SU-DHL-6 (cell line): ENCODE measurements at regions not wholly inside any gene's neighbourhood (a gene's known extent, or its start where the extent isn't known, plus 50 kb on each side); places are given as distances from the start of the nearest gene placed in this dataset.

Source experiments
- H2AFZ ChIP-seq: fragments of 200-600 bp; sonication (generic); 2 replicates; pipeline ENCODE4 v1.6.1; 2014; ENCODE audit warnings: low read depth, mild to moderate bottlenecking, moderate library complexity, mixed read lengths, antibody characterized with exemption, low read length; ENCODE audit not compliant: severe bottlenecking
- H3F3A ChIP-seq: fragments of 200-600 bp; shearing (Covaris generic); 2 replicates; pipeline ENCODE4 v1.6.0; 2016; ENCODE audit warnings: antibody characterized with exemption, mild to moderate bottlenecking; ENCODE audit not compliant: insufficient read depth
- H3K27ac ChIP-seq: fragments of 200-600 bp; sonication (generic); 2 replicates; pipeline ENCODE4 v1.5.1; 2016; ENCODE audit warnings: low read depth, mild to moderate bottlenecking, low read length, moderate library complexity, mixed read lengths
- H3K27me3 ChIP-seq: fragments of 200-600 bp; sonication (generic), shearing (Covaris generic); 2 replicates; pipeline ENCODE4 v1.6.0; 2014; ENCODE audit warnings: mild to moderate bottlenecking, low read length
- H3K36me3 ChIP-seq: fragments of 200-600 bp; sonication (generic); 2 replicates; pipeline ENCODE4 v1.6.1; 2014; ENCODE audit warnings: mild to moderate bottlenecking, low read length, mixed read lengths
- H3K4me2 ChIP-seq: fragments of 300-600, 200-600 bp; shearing (Covaris generic), sonication (generic); 2 replicates; pipeline ENCODE4 v1.6.0; 2014; ENCODE audit warnings: low read length, low read depth, mild to moderate bottlenecking; ENCODE audit not compliant: poor library complexity, severe bottlenecking
- H3K4me3 ChIP-seq: fragments of 200-600 bp; sonication (generic); 2 replicates; pipeline ENCODE4 v1.5.1; 2014; ENCODE audit warnings: antibody characterized with exemption, low read length, mild to moderate bottlenecking, mixed read lengths; ENCODE audit not compliant: insufficient read depth, poor library complexity, severe bottlenecking
- H3K79me2 ChIP-seq: fragments of 200-600 bp; sonication (generic); 2 replicates; pipeline ENCODE4 v1.6.1; 2014; ENCODE audit warnings: mild to moderate bottlenecking, low read length, moderate library complexity; ENCODE audit not compliant: insufficient read depth
- H3K9ac ChIP-seq: fragments of 200-600 bp; sonication (generic); 2 replicates; pipeline ENCODE4 v1.7.0; 2014; ENCODE audit warnings: mild to moderate bottlenecking, low read length
- H3K9me2 ChIP-seq: fragments of 200-600 bp; sonication (generic); replicated peaks from 2 replicates; pipeline ENCODE4 v1.6.1; 2014; ENCODE audit warnings: low read length; ENCODE audit not compliant: insufficient read depth
- H3K9me3 ChIP-seq: fragments of 200-600 bp; sonication (generic); 2 replicates; pipeline ENCODE4 v1.6.1; 2014; ENCODE audit warnings: low read length, mixed read lengths; ENCODE audit not compliant: insufficient read depth
- H4K20me1 ChIP-seq: fragments of 200-600 bp; sonication (generic); 2 replicates; pipeline ENCODE4 v1.6.1; 2014; ENCODE audit warnings: low read depth, mild to moderate bottlenecking, antibody characterized with exemption, low read length, moderate library complexity, mixed read lengths
- CTCF ChIP-seq: fragments of 200-600 bp; sonication (generic); IDR thresholded peaks from one replicate; pipeline ENCODE4 v1.5.1; 2017; ENCODE audit warnings: antibody characterized with exemption, mild to moderate bottlenecking, low read length, moderate library complexity; ENCODE audit not compliant: insufficient read depth, poor library complexity, severe bottlenecking
- EZH2phosphoT487 ChIP-seq: fragments of 200-600 bp; sonication (generic), shearing (Covaris generic); conservative IDR thresholded peaks from 2 replicates; pipeline ENCODE4 v1.6.1; 2018; ENCODE audit warnings: mild to moderate bottlenecking, antibody characterized with exemption, low read length, moderate library complexity, mixed read lengths

GRCh38 chr11:15484398-15484797 lies 369.7 kb downstream of the INSC start:
- Histone ChIP-seq H3K27me3 (no peaks in the 10 kb centered on the region), H3K79me2 (no peaks in the 10 kb centered on the region), H3K4me2 (no peak overlapping the region), H3K36me3 (no peaks in the 10 kb centered on the region), H3K9me3 (no peaks in the 10 kb centered on the region), H4K20me1 (no peaks in the 10 kb centered on the region), H3F3A (no peaks in the 10 kb centered on the region), H2AFZ (no peak overlapping the region), H3K9ac (no peak overlapping the region), H3K9me2 (no peaks in the 10 kb centered on the region), H3K4me3 (no peak overlapping the region), H3K27ac (no peak overlapping the region)
- TF ChIP-seq EZH2phosphoT487 (no peak), CTCF (no peak)

GRCh38 chr11:15485432-15485831 lies 370.7 kb downstream of the INSC start:
- no peak overlapping the region for H3K27ac ChIP-seq
- no peak overlapping the region for H3K4me3 ChIP-seq
- no peaks in the 10 kb centered on the region for H4K20me1 ChIP-seq
- TF ChIP-seq CTCF (no peak), EZH2phosphoT487 (no peak)
- no peaks in the 10 kb centered on the region for H3K36me3 ChIP-seq
- no peaks in the 10 kb centered on the region for H3K9me2 ChIP-seq
- H3K79me2 ChIP-seq, result no peaks in the 10 kb centered on the region
- H3K9ac ChIP-seq, result no peak overlapping the region
- no peak overlapping the region for H3K4me2 ChIP-seq
- no peak overlapping the region for H2AFZ ChIP-seq
- no peaks in the 10 kb centered on the region for H3K27me3 ChIP-seq
- H3F3A ChIP-seq, result no peaks in the 10 kb centered on the region
- no peaks in the 10 kb centered on the region; the same call in 1 of the 2 replicates for H3K9me3 ChIP-seq

GRCh38 chr11:15489281-15489680 lies 374.6 kb downstream of the INSC start:
- no peaks in the 10 kb centered on the region for H4K20me1 ChIP-seq
- H3K9ac ChIP-seq, result no peak overlapping the region
- H3K9me2 ChIP-seq, result no peaks in the 10 kb centered on the region
- no peaks in the 10 kb centered on the region for H3K79me2 ChIP-seq
- TF ChIP-seq CTCF, result no peak
- no peak for TF ChIP-seq EZH2phosphoT487
- no peak overlapping the region for H3K4me2 ChIP-seq
- no peak overlapping the region for H2AFZ ChIP-seq
- no peak overlapping the region for H3K4me3 ChIP-seq
- no peak overlapping the region for H3K27ac ChIP-seq
- H3F3A ChIP-seq, result no peaks in the 10 kb centered on the region
- H3K9me3 ChIP-seq, result no peaks in the 10 kb centered on the region; the same call in 1 of the 2 replicates
- H3K36me3 ChIP-seq, result no peaks in the 10 kb centered on the region
- no peaks in the 10 kb centered on the region for H3K27me3 ChIP-seq

- no peak overlapping the region for H3K27ac ChIP-seq
- no peaks in the 10 kb centered on the region for H3K9me2 ChIP-seq
- H3K4me2 ChIP-seq, result no peak overlapping the region
- H3F3A ChIP-seq, result no peaks in the 10 kb centered on the region
- no peaks in the 10 kb centered on the region; the same call in 1 of the 2 replicates for H3K9me3 ChIP-seq
- TF ChIP-seq CTCF (no peak), EZH2phosphoT487 (no peak)
- no peak overlapping the region for H2AFZ ChIP-seq
- no peaks in the 10 kb centered on the region for H3K79me2 ChIP-seq
- H3K9ac ChIP-seq, result no peak overlapping the region
- no peaks in the 10 kb centered on the region for H3K36me3 ChIP-seq
- H4K20me1 ChIP-seq, result no peaks in the 10 kb centered on the region
- no peaks in the 10 kb centered on the region for H3K27me3 ChIP-seq
- no peak overlapping the region for H3K4me3 ChIP-seq
These were observed 375.8 kb downstream of the INSC start for GRCh38 chr11:15490535-15490934.
